ENCODE measurements at regions not wholly inside any gene's neighbourhood (a gene's known extent, or its start where the extent isn't known, plus 50 kb on each side); places are given as distances from the start of the nearest gene placed in this dataset.

- Histone ChIP-seq H2AFZ (ENCODE audit: low read length) (no peak overlapping the region), H3K79me2 (ENCODE audit: insufficient read depth, low read length) (no peaks in the 10 kb centered on the region), H3K27me3 (ENCODE audit: insufficient read depth, low read length) (no peaks in the 10 kb centered on the region), H4K8ac (replicated peaks; ENCODE audit: insufficient read length, low read depth, low read length) (no peak overlapping the region), H4K91ac (ENCODE audit: insufficient read length, low read depth, low read length) (no peak overlapping the region), H2BK5ac (ENCODE audit: insufficient read length, low read length) (no peak overlapping the region), H2AK5ac (ENCODE audit: insufficient read length, low read length) (no peak overlapping the region), H3K9me3 (ENCODE audit: control insufficient read depth, low read depth, low read length) (no peaks in the 10 kb centered on the region), H2BK12ac (ENCODE audit: insufficient read length, low read depth, low read length) (no peak overlapping the region), H3K23me2 (ENCODE audit: insufficient read length, low read depth, low read length, poor library complexity, severe bottlenecking) (no peaks in the 10 kb centered on the region), H3K79me1 (ENCODE audit: insufficient read depth, low read depth, low read length, poor library complexity, severe bottlenecking) (no peaks in the 10 kb centered on the region), H2BK120ac (ENCODE audit: low read depth, low read length, poor library complexity, severe bottlenecking) (no peak overlapping the region), H3K56ac (ENCODE audit: insufficient read length, low read depth, low read length) (no peak overlapping the region), H2BK20ac (ENCODE audit: low read depth, low read length, poor library complexity, severe bottlenecking) (no peak overlapping the region), H4K5ac (ENCODE audit: insufficient read length, low read depth, low read length) (no peak overlapping the region), H2BK15ac (ENCODE audit: low read depth, low read length) (no peak overlapping the region), H3K27ac (ENCODE audit: insufficient read length, low read depth, low read length) (no peak overlapping the region), H3K14ac (ENCODE audit: insufficient read depth, low read length) (no peak overlapping the region), H3K18ac (ENCODE audit: insufficient read length, low read depth, low read length) (no peak overlapping the region), H3K4me1 (ENCODE audit: insufficient read depth, low read length) (no peaks in the 10 kb centered on the region; the same call in 1 of the 2 replicates), H3T11ph (ENCODE audit: low read length) (no peak overlapping the region), H4K20me1 (ENCODE audit: control insufficient read depth, insufficient read depth, insufficient read length) (no peaks in the 10 kb centered on the region), H3K23ac (ENCODE audit: insufficient read length, low read depth, low read length) (no peak overlapping the region), H3K9ac (ENCODE audit: extremely low read depth, insufficient read length, low read length) (no peak overlapping the region), H3K4ac (ENCODE audit: low read depth, low read length) (no peak overlapping the region), H3K4me2 (ENCODE audit: insufficient read depth, insufficient read length, low read length) (no peak overlapping the region)
- no peak for TF ChIP-seq CTCF (conservative IDR thresholded peaks at IDR 0.05)
- H3K9me3 Mint-ChIP-seq: peaks cover 0 to 4% of the 10 kb centered on the region in 2 experiments; a peak in 2 of 5 replicates
- H3K36me3 Mint-ChIP-seq (ENCODE audit: insufficient read depth in 1 of 3, low read depth in 3 of 3): no peaks in the 10 kb centered on the region
- no peak for DNase-seq
- H3K27me3 Mint-ChIP-seq (ENCODE audit: low read depth): peaks cover 5% of the 10 kb centered on the region; the same call in 1 of the 2 replicates
- H3K4me3 Mint-ChIP-seq: no peak overlapping the region
- H3K4me1 Mint-ChIP-seq: peaks cover 8% of the 10 kb centered on the region in 2 experiments
- H3K27ac Mint-ChIP-seq: no peak overlapping the region
- WGBS (ENCODE audit: extremely low coverage, insufficient read length, low lambda C conversion rate): no CpG with 5 or more reads among the region's 1 CpG
Measured at GRCh38 chr11:92569726-92570125, 345.1 kb downstream of the FAT3 start.
